ENCODE measurements at regions not wholly inside any gene's neighbourhood (a gene's known extent, or its start where the extent isn't known, plus 50 kb on each side); places are given as distances from the start of the nearest gene placed in this dataset.

DNA sequence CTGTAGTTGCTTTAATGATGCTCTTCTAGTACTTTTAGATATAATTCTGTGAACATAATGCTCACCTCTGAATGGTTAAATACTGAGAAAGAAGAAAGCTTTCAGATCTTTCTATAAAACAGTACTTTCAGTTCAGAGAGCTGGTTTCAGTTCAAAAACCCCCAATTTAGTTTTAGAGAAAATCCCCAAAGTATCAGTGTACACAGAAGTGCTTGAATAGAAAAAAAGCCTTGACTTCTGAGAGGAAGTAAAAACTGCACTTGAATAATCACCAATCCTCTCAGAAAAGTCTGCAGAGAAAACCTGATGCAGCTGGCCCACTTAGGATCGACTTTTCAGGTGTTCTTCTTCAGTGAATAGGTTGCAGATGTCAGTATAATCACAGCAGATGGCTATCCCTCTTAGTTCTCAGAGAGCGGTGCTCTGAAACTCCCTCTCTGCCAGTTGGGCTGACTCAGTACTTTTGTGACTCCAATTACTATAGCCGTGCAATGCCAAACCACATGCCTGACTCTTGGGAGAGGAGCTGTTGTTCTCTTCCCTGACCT is 616.3 kb downstream of the LRFN5 start:
- TF ChIP-seq MAFK (conservative IDR thresholded peaks at IDR 0.05 in 1 of 2, IDR thresholded peaks at IDR 0.05 in 1 of 2; ENCODE audit: low read length in 2 of 2), result 0 out of 4 replicates have a peak, but pooled peaks of 1 of the 2 experiments have one; percentile 25
- no peak for TF ChIP-seq ZFP37 (CRISPR knock-in tag; IDR thresholded peaks at IDR 0.05; ENCODE audit: borderline replicate concordance)
- DNase-seq (ENCODE audit: low spot score) (no peak), ATAC-seq (no peak), FAIRE-seq (no peak)
- Histone ChIP-seq H2AFZ (ENCODE audit: low read length) (no peak overlapping the region), H3K4me2 (ENCODE audit: low read depth, low read length) (no peak overlapping the region), H3K36me3 (replicated peaks in 1 of 2; ENCODE audit: control insufficient read depth in 1 of 2, insufficient read depth in 2 of 2, low read length in 2 of 2) (no peaks in the 10 kb centered on the region), H3K79me2 (ENCODE audit: insufficient read depth, low read length) (no peaks in the 10 kb centered on the region), H3K27ac (ENCODE audit: extremely low read length, insufficient read depth, low read length) (no peak overlapping the region), H4K20me1 (ENCODE audit: insufficient read depth, low read length) (no peaks in the 10 kb centered on the region), H3K9ac (ENCODE audit: insufficient read depth, low read depth, low read length) (no peak overlapping the region), H3K4me1 (ENCODE audit: insufficient read depth, low read length) (no peaks in the 10 kb centered on the region), H3K27me3 (ENCODE audit: control insufficient read depth in 1 of 2, insufficient read depth in 2 of 2, low read length in 2 of 2) (no peaks in the 10 kb centered on the region), H3K4me3 (replicated peaks in 1 of 3; ENCODE audit: insufficient read depth in 1 of 3, low read depth in 2 of 3, low read length in 3 of 3) (no peak overlapping the region), H3K9me3 (ENCODE audit: low read length) (peaks cover 80% of the 10 kb centered on the region)
- WGBS (ENCODE audit: low lambda C conversion rate), result 3% methylated on average over 3 of the region's 3 CpGs
- ChIA-PET CTCF (ENCODE audit: low intra/inter-chr PET ratio, low total read pairs) (no interaction called here), POLR2A (no interaction called here)
- BruUV-seq (replicated peaks), result no TSS peak
- intact Hi-C loops (cut with micrococcal nuclease; ENCODE audit: unreplicated experiment), result loop anchor here (5.0 kb wide), 1 partner anchor 1314 kb away; no protein-coding TSS in a partner anchor
- in situ Hi-C loops (cut with HindIII; ENCODE audit: extremely low pct_ligation_motif_present, low pct_unique_long_range_greater_than_20kb), result no loop called here

DNA sequence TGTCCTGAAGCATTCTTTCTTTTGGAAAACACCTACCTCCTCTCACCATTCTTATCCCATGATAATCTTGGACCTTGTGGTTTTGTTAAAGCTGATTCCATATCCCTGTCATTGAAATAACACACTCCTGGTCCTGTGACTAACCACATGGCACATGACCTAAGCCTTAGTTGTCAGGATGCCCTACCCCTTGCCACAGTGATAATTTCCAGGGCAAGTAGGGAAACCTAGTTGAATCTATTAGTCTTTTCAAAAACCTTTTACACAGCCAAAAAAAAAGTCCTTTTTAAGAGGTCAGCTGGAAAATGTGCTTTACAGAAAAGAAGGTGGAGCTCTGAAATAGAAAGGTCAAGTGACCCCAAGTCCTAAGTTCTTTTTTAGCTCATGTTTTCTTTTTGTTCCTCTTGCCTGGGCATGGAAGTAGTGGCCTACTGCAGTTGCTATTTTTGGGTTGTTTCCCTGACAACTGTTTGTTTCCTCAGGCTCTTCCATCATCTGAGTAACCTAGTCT is 608.4 kb downstream of the LRFN5 start:
- no TSS peak for BruUV-seq (replicated peaks)
- Histone ChIP-seq H3K27me3 (ENCODE audit: control insufficient read depth in 1 of 2, insufficient read depth in 2 of 2, low read length in 2 of 2) (no peaks in the 10 kb centered on the region), H3K4me3 (replicated peaks in 1 of 3; ENCODE audit: insufficient read depth in 1 of 3, low read depth in 2 of 3, low read length in 3 of 3) (no peak overlapping the region), H4K20me1 (ENCODE audit: insufficient read depth, low read length) (no peaks in the 10 kb centered on the region), H3K36me3 (replicated peaks in 1 of 2; ENCODE audit: control insufficient read depth in 1 of 2, insufficient read depth in 2 of 2, low read length in 2 of 2) (no peaks in the 10 kb centered on the region; a peak in 1 of 5 replicates), H2AFZ (ENCODE audit: low read length) (no peak overlapping the region), H3K4me2 (ENCODE audit: low read depth, low read length) (no peak overlapping the region), H3K79me2 (ENCODE audit: insufficient read depth, low read length) (no peaks in the 10 kb centered on the region), H3K27ac (ENCODE audit: extremely low read length, insufficient read depth, low read length) (no peak overlapping the region), H3K9me3 (ENCODE audit: low read length) (peaks cover 67% of the 10 kb centered on the region), H3K4me1 (ENCODE audit: insufficient read depth, low read length) (no peaks in the 10 kb centered on the region), H3K9ac (ENCODE audit: insufficient read depth, low read depth, low read length) (no peak overlapping the region)
- TF ChIP-seq CEBPB (IDR thresholded peaks at IDR 0.05; ENCODE audit: borderline replicate concordance, low read depth, low read length), result no peak
- TF ChIP-seq HDAC6 (IDR thresholded peaks at IDR 0.05; ENCODE audit: low read depth, low read length), result no peak
- TF ChIP-seq RBM39 (IDR thresholded peaks at IDR 0.05; ENCODE audit: low read depth, low read length, poor library complexity, severe bottlenecking), result no peak
- no peak for TF ChIP-seq KDM3A (CRISPR knock-in tag; IDR thresholded peaks at IDR 0.05; ENCODE audit: low read depth)
- no peak for TF ChIP-seq ZNF850 (CRISPR knock-in tag; conservative IDR thresholded peaks at IDR 0.05)
- FAIRE-seq (no peak), DNase-seq (ENCODE audit: low spot score) (no peak), ATAC-seq (no peak)
- intact Hi-C loops (cut with micrococcal nuclease; ENCODE audit: unreplicated experiment) (no loop called here), in situ Hi-C loops (cut with HindIII; ENCODE audit: extremely low pct_ligation_motif_present, low pct_unique_long_range_greater_than_20kb) (no loop called here)
- ChIA-PET POLR2A (no interaction called here), CTCF (ENCODE audit: low intra/inter-chr PET ratio, low total read pairs) (no interaction called here)
